HEK293T (cell line): ENCODE measurements at regions not wholly inside any gene's neighbourhood (a gene's known extent, or its start where the extent isn't known, plus 50 kb on each side); places are given as distances from the start of the nearest gene placed in this dataset.

ENCODE experiments used
- CTCF ChIA-PET: fragments of 350-600 bp; formaldehyde crosslinking; extraction: SDS; loops from one replicate; lab custom pipeline; 2021; ENCODE audit warnings: antibody characterized with exemption, inconsistent platforms; lab: Yijun Ruan, JAX
- POLR2A ChIA-PET: fragments of 350-600 bp; formaldehyde crosslinking; extraction: SDS; loops from one replicate; lab custom pipeline; 2020; ENCODE audit warnings: antibody characterized with exemption, inconsistent platforms; lab: Yijun Ruan, JAX
- DNase-seq: peaks from one replicate; pipeline ENCODE4 v3.0.0; 2012; ENCODE audit warnings: mixed read lengths; ENCODE audit errors: extremely low spot score
- ARNT ChIP-seq: fragments of 450-650 bp; IDR thresholded peaks from 2 replicates; pipeline ENCODE4 v1.6.1; 2017; ENCODE audit warnings: mild to moderate bottlenecking
- BHLHE40 ChIP-seq: fragments of 450-650 bp; IDR thresholded peaks from 2 replicates; pipeline ENCODE4 v1.6.1; 2016; ENCODE audit warnings: mild to moderate bottlenecking, moderate library complexity, borderline replicate concordance
- CTBP1 ChIP-seq: fragments of 450-650 bp; IDR thresholded peaks from 2 replicates; pipeline ENCODE4 v1.6.1; 2016; ENCODE audit warnings: borderline replicate concordance
- ELF4 ChIP-seq: fragments of 450-650 bp; IDR thresholded peaks from 2 replicates; pipeline ENCODE4 v1.6.1; 2017; ENCODE audit warnings: antibody characterized with exemption
- FOXA1 ChIP-seq: fragments of 450-650 bp; IDR thresholded peaks from 2 replicates; pipeline ENCODE4 v1.6.1; 2016; ENCODE audit warnings: mild to moderate bottlenecking
- FOXK2 ChIP-seq: fragments of 450-650 bp; IDR thresholded peaks from 2 replicates; pipeline ENCODE4 v1.6.1; 2016; ENCODE audit warnings: mild to moderate bottlenecking
- FOXM1 ChIP-seq: fragments of 450-650 bp; IDR thresholded peaks from 2 replicates; pipeline ENCODE4 v1.6.1; 2017; ENCODE audit warnings: mild to moderate bottlenecking, borderline replicate concordance
- HDGF ChIP-seq: fragments of 450-650 bp; IDR thresholded peaks from 2 replicates; pipeline ENCODE4 v1.6.1; 2017; ENCODE audit warnings: antibody characterized with exemption, borderline replicate concordance
- L3MBTL2 ChIP-seq: fragments of 450-650 bp; conservative IDR thresholded peaks from 2 replicates; pipeline ENCODE4 v1.6.1; 2016; ENCODE audit warnings: mild to moderate bottlenecking
- LEF1 ChIP-seq: fragments of 450-650 bp; IDR thresholded peaks from 2 replicates; pipeline ENCODE4 v1.6.1; 2017; ENCODE audit warnings: mild to moderate bottlenecking, borderline replicate concordance
- NFRKB ChIP-seq: fragments of 450-650 bp; IDR thresholded peaks from 2 replicates; pipeline ENCODE4 v1.6.1; 2016; ENCODE audit warnings: mild to moderate bottlenecking, moderate library complexity
- PKNOX1 ChIP-seq: fragments of 450-650 bp; IDR thresholded peaks from 2 replicates; pipeline ENCODE4 v1.6.1; 2016
- SP1 ChIP-seq: fragments of 450-650 bp; IDR thresholded peaks from 2 replicates; pipeline ENCODE4 v1.6.1; 2017
- SUZ12 ChIP-seq: fragments of 450-650 bp; IDR thresholded peaks from 2 replicates; pipeline ENCODE4 v1.6.1; 2016; ENCODE audit warnings: mild to moderate bottlenecking
- TARDBP ChIP-seq: fragments of 450-650 bp; IDR thresholded peaks from 2 replicates; pipeline ENCODE4 v1.6.1; 2016
- ZNF384 ChIP-seq: fragments of 450-650 bp; IDR thresholded peaks from 2 replicates; pipeline ENCODE4 v1.6.1; 2016

- ChIA-PET POLR2A (no interaction called here), CTCF (no interaction called here)
- TF ChIP-seq NFRKB (no peak), ARNT (no peak), HDGF (no peak)
- no peak for DNase-seq
These were observed 547.8 kb upstream of the TBL1XR1 start for GRCh38 chr3:177744873-177745606.

- ChIA-PET POLR2A (no interaction called here), CTCF (no interaction called here)
- no peak for DNase-seq
- no peak for TF ChIP-seq FOXM1
- no peak for TF ChIP-seq ELF4
- no peak for TF ChIP-seq FOXK2
- TF ChIP-seq PKNOX1, result no peak
- TF ChIP-seq L3MBTL2, result no peak
- TF ChIP-seq ARNT, result no peak
- no peak for TF ChIP-seq SP1
- no peak for TF ChIP-seq FOXA1
- TF ChIP-seq BHLHE40, result no peak
- no peak for TF ChIP-seq NFRKB
- TF ChIP-seq ZNF384, result no peak
- no peak for TF ChIP-seq TARDBP
- TF ChIP-seq LEF1, result no peak
- TF ChIP-seq HDGF, result no peak
- TF ChIP-seq CTBP1, result no peak
- TF ChIP-seq SUZ12, result no peak
These were observed 548.3 kb upstream of the TBL1XR1 start for GRCh38 chr3:177745607-177746005.

GRCh38 chr3:177746337-177746933, 549.2 kb upstream of the TBL1XR1 start:
- ChIA-PET CTCF (no interaction called here), POLR2A (no interaction called here)
- DNase-seq, result no peak
- TF ChIP-seq NFRKB, result no peak
- TF ChIP-seq PKNOX1, result peak; percentile 46; the same call in 1 of the 2 replicates

- DNase-seq, result no peak
- ChIA-PET CTCF (no interaction called here), POLR2A (no interaction called here)
- TF ChIP-seq SUZ12, result no peak
These were observed 552.6 kb upstream of the TBL1XR1 start for GRCh38 chr3:177749836-177750235.

GRCh38 chr3:177750436-177750835, 553.2 kb upstream of the TBL1XR1 start:
- ChIA-PET POLR2A (no interaction called here), CTCF (no interaction called here)
- DNase-seq, result no peak
- TF ChIP-seq BHLHE40, result no peak

- ChIA-PET POLR2A (no interaction called here), CTCF (no interaction called here)
- no peak for DNase-seq
- TF ChIP-seq SUZ12 (no peak), NFRKB (no peak), FOXK2 (no peak), SP1 (no peak), ELF4 (no peak), HDGF (no peak), FOXM1 (no peak), FOXA1 (no peak)
These were observed 554.5 kb upstream of the TBL1XR1 start for GRCh38 chr3:177751770-177752169.

GRCh38 chr3:177752831-177753230, 555.5 kb upstream of the TBL1XR1 start:
- ChIA-PET POLR2A (no interaction called here), CTCF (no interaction called here)
- no peak for DNase-seq
- no peak for TF ChIP-seq NFRKB
- no peak for TF ChIP-seq L3MBTL2

- TF ChIP-seq PKNOX1 (no peak), FOXA1 (no peak), CTBP1 (no peak), TARDBP (no peak)
- ChIA-PET POLR2A (no interaction called here), CTCF (no interaction called here)
- no peak for DNase-seq
These were observed 556.3 kb upstream of the TBL1XR1 start for GRCh38 chr3:177753451-177754155.
